RWPE1 (cell line): ENCODE measurements at regions not wholly inside any gene's neighbourhood (a gene's known extent, or its start where the extent isn't known, plus 50 kb on each side); places are given as distances from the start of the nearest gene placed in this dataset.

Experiments
- CTCF ChIA-PET: fragments of 350-600 bp; sonication (Branson Sonifier 250); formaldehyde crosslinking; extraction: SDS; loops from one replicate; lab custom pipeline; 2021; lab: Yijun Ruan, JAX
- POLR2A ChIA-PET: fragments of 400-600 bp; formaldehyde crosslinking; extraction: SDS; loops from one replicate; lab custom pipeline; 2020; ENCODE audit warnings: antibody characterized with exemption; ENCODE audit not compliant: low non-redundant PET; lab: Yijun Ruan, JAX
- DNase-seq: peaks from one replicate; pipeline ENCODE4 v3.0.0; 2012; ENCODE audit warnings: low spot score
- H3K27ac ChIP-seq: fragments of 450-650 bp; 2 replicates; pipeline ENCODE4 v1.5.1; 2017
- CTCF ChIP-seq: fragments of 450-650 bp; conservative IDR thresholded peaks from 2 replicates; pipeline ENCODE4 v1.5.1; 2017; ENCODE audit warnings: low read depth, mild to moderate bottlenecking

GRCh38 chr5:124481419-124481818, 265.0 kb downstream of the ZNF608 start:
- POLR2A ChIA-PET = no interaction called here
- CTCF ChIA-PET = no interaction called here
- TF ChIP-seq CTCF = no peak
- H3K27ac ChIP-seq = no peak overlapping the region
- no peak for DNase-seq

GRCh38 chr5:124480964-124481363, 265.5 kb downstream of the ZNF608 start:
- CTCF ChIA-PET = interaction anchor here (0.6 kb wide), 1 partner anchor 678 kb away, joined by 3 read pairs; no protein-coding TSS in a partner anchor
- H3K27ac ChIP-seq = no peak overlapping the region
- no peak for TF ChIP-seq CTCF
- POLR2A ChIA-PET = no interaction called here
- no peak for DNase-seq

GRCh38 chr5:124480022-124480421, 266.4 kb downstream of the ZNF608 start:
- CTCF ChIA-PET = interaction anchor here (0.6 kb wide), 1 partner anchor 818 kb away, joined by 3 read pairs; no protein-coding TSS in a partner anchor
- TF ChIP-seq CTCF = no peak
- DNase-seq = no peak
- no peak overlapping the region for H3K27ac ChIP-seq
- POLR2A ChIA-PET = no interaction called here

- CTCF ChIA-PET = no interaction called here
- no peak overlapping the region for H3K27ac ChIP-seq
- DNase-seq = no peak
- no peak for TF ChIP-seq CTCF
- POLR2A ChIA-PET = no interaction called here
Measured at GRCh38 chr5:124478264-124478663, 268.2 kb downstream of the ZNF608 start.

GRCh38 chr5:124477577-124477976, 268.9 kb downstream of the ZNF608 start:
- TF ChIP-seq CTCF = no peak
- ChIA-PET POLR2A (no interaction called here), CTCF (no interaction called here)
- no peak for DNase-seq
- no peak overlapping the region for H3K27ac ChIP-seq

GRCh38 chr5:124477062-124477461, 269.4 kb downstream of the ZNF608 start:
- no peak for TF ChIP-seq CTCF
- CTCF ChIA-PET = no interaction called here
- POLR2A ChIA-PET = no interaction called here
- no peak for DNase-seq
- no peak overlapping the region for H3K27ac ChIP-seq
